ENCODE measurements at regions not wholly inside any gene's neighbourhood (a gene's known extent, or its start where the extent isn't known, plus 50 kb on each side); places are given as distances from the start of the nearest gene placed in this dataset.

DNA sequence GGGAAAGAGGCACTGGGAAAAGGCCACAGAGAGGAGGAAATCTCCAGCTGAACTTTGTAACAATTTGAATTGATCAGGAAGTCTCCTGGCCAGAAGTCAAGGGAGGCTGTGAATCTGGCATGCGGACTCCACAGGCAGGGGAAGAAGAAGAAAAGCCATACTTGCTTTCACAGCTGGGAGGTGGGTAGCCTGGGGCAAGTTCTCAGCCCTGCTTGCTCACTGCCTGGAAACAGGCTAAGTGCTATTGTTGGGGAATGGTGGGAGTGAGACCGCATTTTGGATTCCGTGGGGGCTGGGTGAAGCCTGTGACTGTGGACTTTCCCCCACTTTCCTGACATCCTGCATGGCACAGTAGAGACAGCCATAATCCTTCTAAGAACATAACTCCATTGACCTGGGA, 168.8 kb upstream of the CD96 start:
- Mint-ChIP-seq H3K9me3 (ENCODE audit: low read depth) (peaks cover 48% of the 10 kb centered on the region), H3K4me1 (ENCODE audit: low read depth) (no peaks in the 10 kb centered on the region), H3K4me3 (ENCODE audit: low read depth) (no peak overlapping the region), H3K27me3 (no peaks in the 10 kb centered on the region), H3K27ac (no peak overlapping the region), H3K36me3 (ENCODE audit: insufficient read depth) (peaks cover 2% of the 10 kb centered on the region)
- DNase-seq (ENCODE audit: low spot score, unreplicated experiment), result no peak
- TF ChIP-seq CTCF (IDR thresholded peaks at IDR 0.05; ENCODE audit: unreplicated experiment), result no peak

DNA sequence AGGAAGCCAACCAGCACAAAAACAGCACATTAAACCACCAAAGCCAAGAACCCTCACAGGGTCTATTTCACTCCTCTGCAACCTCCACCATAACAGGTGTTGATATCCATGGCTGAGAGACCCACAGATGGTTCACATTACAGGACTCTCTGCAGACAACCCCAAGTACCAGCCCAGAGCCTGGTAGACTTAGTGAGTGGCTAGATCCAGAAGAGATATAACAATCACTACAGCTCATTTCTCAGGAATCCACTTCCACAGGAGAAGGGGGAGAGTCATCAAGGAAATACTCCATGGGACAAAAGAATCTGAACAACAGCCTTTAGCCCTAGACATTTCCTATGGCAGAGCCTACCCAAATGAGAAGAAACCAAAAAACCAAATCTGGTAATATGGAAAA, 168.1 kb upstream of the CD96 start:
- Mint-ChIP-seq H3K27ac (no peak overlapping the region), H3K36me3 (ENCODE audit: insufficient read depth) (peaks cover 2% of the 10 kb centered on the region), H3K4me3 (ENCODE audit: low read depth) (no peak overlapping the region), H3K27me3 (no peaks in the 10 kb centered on the region), H3K9me3 (ENCODE audit: low read depth) (peaks cover 48% of the 10 kb centered on the region), H3K4me1 (ENCODE audit: low read depth) (no peaks in the 10 kb centered on the region)
- no peak for DNase-seq (ENCODE audit: low spot score, unreplicated experiment)
- TF ChIP-seq CTCF (IDR thresholded peaks at IDR 0.05; ENCODE audit: unreplicated experiment), result no peak

- H3K4me1 Mint-ChIP-seq (ENCODE audit: low read depth), result no peaks in the 10 kb centered on the region
- no peak overlapping the region for H3K27ac Mint-ChIP-seq
- DNase-seq (ENCODE audit: low spot score, unreplicated experiment), result no peak
- no peaks in the 10 kb centered on the region for H3K27me3 Mint-ChIP-seq
- no peak for TF ChIP-seq CTCF (IDR thresholded peaks at IDR 0.05; ENCODE audit: unreplicated experiment)
- H3K9me3 Mint-ChIP-seq (ENCODE audit: low read depth), result peaks cover 27% of the 10 kb centered on the region
- no peak overlapping the region for H3K4me3 Mint-ChIP-seq (ENCODE audit: low read depth)
- H3K36me3 Mint-ChIP-seq (ENCODE audit: insufficient read depth), result no peaks in the 10 kb centered on the region
These were observed 156.0 kb upstream of the CD96 start for GRCh38 chr3:111385971-111386495.

DNA sequence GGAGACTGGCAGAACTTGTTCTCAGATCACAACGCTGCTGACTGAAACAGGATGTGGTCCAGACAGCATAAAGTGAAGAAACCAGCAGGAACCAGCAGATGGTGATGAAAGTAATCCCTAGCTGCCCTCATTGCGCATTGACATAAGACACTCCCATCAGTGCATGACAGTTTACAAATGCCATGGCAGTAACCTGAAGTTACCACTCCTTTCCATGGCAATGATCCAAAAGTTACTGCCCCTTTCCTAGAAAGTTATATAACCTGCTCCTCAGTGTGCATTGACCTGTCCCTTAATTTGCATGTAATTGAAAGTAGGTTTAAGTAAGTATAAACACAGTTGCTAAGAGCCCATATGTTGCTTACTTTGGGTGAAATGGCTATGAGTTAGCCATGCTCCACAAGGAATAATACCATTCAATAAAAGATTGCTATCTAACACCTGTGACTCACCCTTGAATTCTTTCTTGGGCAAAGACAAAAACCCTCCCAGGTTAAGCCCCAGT, 149.1 kb upstream of the CD96 start:
- DNase-seq (ENCODE audit: low spot score, unreplicated experiment), result no peak

DNA sequence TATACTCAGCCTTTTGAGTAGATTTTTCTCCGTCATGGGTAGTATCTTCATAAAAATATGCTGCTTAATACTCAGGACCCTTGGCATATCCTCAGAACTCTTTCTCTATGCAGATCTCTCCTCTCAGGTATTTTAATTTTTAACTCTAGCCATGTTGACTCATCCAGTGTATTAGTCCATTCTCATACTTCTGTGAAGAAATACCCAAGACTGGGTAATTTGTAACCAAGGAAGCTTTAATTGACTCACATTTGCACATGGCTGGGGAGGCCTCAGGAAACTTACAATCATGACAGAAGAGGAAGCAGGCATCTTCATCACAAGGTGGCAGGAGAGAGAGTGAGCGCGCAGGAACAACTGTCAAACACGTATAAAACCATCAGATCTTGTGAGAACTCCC, 129.3 kb upstream of the CD96 start:
- Mint-ChIP-seq H3K36me3 (ENCODE audit: insufficient read depth) (no peaks in the 10 kb centered on the region), H3K4me1 (ENCODE audit: low read depth) (no peaks in the 10 kb centered on the region), H3K27me3 (peaks cover 3% of the 10 kb centered on the region), H3K4me3 (ENCODE audit: low read depth) (no peak overlapping the region), H3K9me3 (ENCODE audit: low read depth) (peaks cover 5% of the 10 kb centered on the region), H3K27ac (no peak overlapping the region)
- DNase-seq (ENCODE audit: low spot score, unreplicated experiment), result no peak
- no peak for TF ChIP-seq CTCF (IDR thresholded peaks at IDR 0.05; ENCODE audit: unreplicated experiment)

More for the DNA sequence above, 149.1 kb upstream of the CD96 start:
- H3K4me1 Mint-ChIP-seq (ENCODE audit: low read depth), result no peaks in the 10 kb centered on the region
- TF ChIP-seq CTCF (IDR thresholded peaks at IDR 0.05; ENCODE audit: unreplicated experiment), result no peak
- peaks cover 26% of the 10 kb centered on the region for H3K9me3 Mint-ChIP-seq (ENCODE audit: low read depth)
- no peaks in the 10 kb centered on the region for H3K36me3 Mint-ChIP-seq (ENCODE audit: insufficient read depth)
- no peaks in the 10 kb centered on the region for H3K27me3 Mint-ChIP-seq
- H3K27ac Mint-ChIP-seq, result no peak overlapping the region
- H3K4me3 Mint-ChIP-seq (ENCODE audit: low read depth), result no peak overlapping the region
